GM12878 (cell line): ENCODE measurements at regions not wholly inside any gene's neighbourhood (a gene's known extent, or its start where the extent isn't known, plus 50 kb on each side); places are given as distances from the start of the nearest gene placed in this dataset.

Experiments used
- ATAC-seq: fragments of 200-7000 bp; cut with Tn5 transposase; 3 replicates; pipeline ENCODE4 v1.9.1; 2020; ENCODE audit warnings: mild to moderate bottlenecking, moderate library complexity
- BruUV-seq: library from RNA; stranded (reverse); fragments of 400-500 nt; replicated peaks from 2 replicates; lab custom pipeline; 2021; lab: Mats Ljungman, UMichigan
- CTCF ChIA-PET: fragments of 300-600 bp; sonication (Branson Sonifier 250); formaldehyde crosslinking; extraction: SDS; loops from one replicate; lab custom pipeline; 2021; ENCODE audit warnings: inconsistent platforms; lab: Yijun Ruan, JAX
- POLR2A ChIA-PET: fragments of 350-600 bp; formaldehyde crosslinking; extraction: SDS; loops from one replicate; lab custom pipeline; 2021; ENCODE audit warnings: inconsistent platforms; lab: Charles Lee
- RAD21 ChIA-PET: fragments of 300-600 bp; sonication (Branson Sonifier 250); formaldehyde crosslinking; loops from one replicate; lab custom pipeline; 2023; ENCODE audit warnings: antibody characterized with exemption; ENCODE audit not compliant: unreplicated experiment; lab: Charles Lee
- SMC1A ChIA-PET: fragments of 300-600 bp; sonication (Branson Sonifier 250); formaldehyde crosslinking; loops from one replicate; lab custom pipeline; 2023; ENCODE audit not compliant: unreplicated experiment, uncharacterized antibody; lab: Charles Lee
- DNase-seq: peaks from one replicate; pipeline ENCODE4 v3.0.0-alpha.2; 2011; ENCODE audit warnings: low read depth, low spot score
- FAIRE-seq: peaks from 3 replicates; lab custom pipeline; 2011; peaks lifted over from hg19 to GRCh38; lab: Jason Lieb, UNC
- H2AFZ ChIP-seq: 2 replicates; pipeline ENCODE4 v1.6.0; 2011; ENCODE audit warnings: low read depth, low read length, control low read depth; ENCODE audit not compliant: control insufficient read depth
- H3K27ac ChIP-seq: 2 replicates; pipeline ENCODE4 v1.5.1; 2011; ENCODE audit warnings: control low read depth; ENCODE audit not compliant: control insufficient read depth, insufficient read depth
- H3K27me3 ChIP-seq, 2 experiments: replicated peaks in 1 of 2; 2 replicates each; pipeline versions ENCODE4 v1.6.0 to v1.6.1; 2011; ENCODE audit warnings: low read length in 1 of 2; ENCODE audit not compliant: control insufficient read depth in 2 of 2, insufficient read depth in 2 of 2
- H3K36me3 ChIP-seq, 2 experiments: 2 replicates each; pipeline ENCODE4 v1.5.1; 2011; ENCODE audit warnings: low read length in 1 of 2; ENCODE audit not compliant: control insufficient read depth in 2 of 2, insufficient read depth in 2 of 2
- H3K4me1 ChIP-seq: 2 replicates; pipeline ENCODE4 v1.6.1; 2011; ENCODE audit warnings: mild to moderate bottlenecking, low read length, moderate library complexity, mixed read lengths; ENCODE audit not compliant: control insufficient read depth, insufficient read depth
- H3K4me2 ChIP-seq: 2 replicates; pipeline ENCODE4 v1.6.0; 2011; ENCODE audit warnings: control low read depth; ENCODE audit not compliant: control insufficient read depth, insufficient read depth
- H3K4me3 ChIP-seq: fragments of 200-600 bp; sonication (generic); 2 replicates; pipeline ENCODE4 v1.5.1; 2016
- H3K79me2 ChIP-seq: 2 replicates; pipeline ENCODE4 v1.6.0; 2011; ENCODE audit warnings: low read length; ENCODE audit not compliant: control insufficient read depth, insufficient read depth
- H3K9ac ChIP-seq: 2 replicates; pipeline ENCODE4 v1.8.0; 2011; ENCODE audit warnings: low read length, control low read depth, mixed read lengths; ENCODE audit not compliant: control insufficient read depth, insufficient read depth
- H3K9me3 ChIP-seq: replicated peaks from 3 replicates; pipeline ENCODE4 v1.5.1; 2011; ENCODE audit warnings: mild to moderate bottlenecking, low read length; ENCODE audit not compliant: control insufficient read depth, insufficient read depth
- H4K20me1 ChIP-seq: 2 replicates; pipeline ENCODE4 v1.6.0; 2011; ENCODE audit not compliant: control insufficient read depth, insufficient read depth
- CBFB ChIP-seq: IDR thresholded peaks from 2 replicates; pipeline ENCODE4 v1.6.1; 2016; ENCODE audit warnings: antibody characterized with exemption, low read depth
- CREM ChIP-seq: IDR thresholded peaks from 2 replicates; pipeline ENCODE4 v1.6.1; 2014; ENCODE audit warnings: antibody characterized with exemption, low read depth
- EGR1 ChIP-seq, 2 experiments: IDR thresholded peaks; 1 replicate in 1 of 2; 2 replicates in 1 of 2; pipeline ENCODE4 v1.6.1; 2011 to 2012; ENCODE audit warnings: low read depth in 2 of 2, low read length in 2 of 2, borderline replicate concordance in 1 of 2, mild to moderate bottlenecking in 1 of 2, moderate library complexity in 1 of 2
- HCFC1 ChIP-seq: fragments of 150-350 bp; IDR thresholded peaks from 2 replicates; pipeline ENCODE4 v1.6.1; 2014; ENCODE audit warnings: low read length
- JUND ChIP-seq: IDR thresholded peaks from 2 replicates; pipeline ENCODE4 v1.6.1; 2012; ENCODE audit warnings: low read depth, mild to moderate bottlenecking, low read length, improper control_type of control experiment, moderate library complexity
- NFYA ChIP-seq: IDR thresholded peaks from 2 replicates; pipeline ENCODE4 v1.6.1; 2011; ENCODE audit warnings: low read depth, mild to moderate bottlenecking, low read length, improper control_type of control experiment, borderline replicate concordance
- NR2F1 ChIP-seq: fragments of 450-650 bp; conservative IDR thresholded peaks from 2 replicates; pipeline ENCODE4 v1.6.1; 2017; ENCODE audit warnings: mild to moderate bottlenecking
- NRF1 ChIP-seq: conservative IDR thresholded peaks from 2 replicates; pipeline ENCODE4 v1.6.1; 2011; ENCODE audit warnings: mild to moderate bottlenecking, low read depth, low read length, improper control_type of control experiment
- RAD21 ChIP-seq: IDR thresholded peaks from 2 replicates; pipeline ENCODE4 v1.6.1; 2011; ENCODE audit warnings: mild to moderate bottlenecking, low read depth, low read length, moderate library complexity; ENCODE audit not compliant: insufficient read depth
- RELB ChIP-seq: fragments of 450-650 bp; IDR thresholded peaks from 2 replicates; pipeline ENCODE4 v1.6.1; 2017; ENCODE audit warnings: low read depth, mild to moderate bottlenecking, moderate library complexity
- SREBF1 ChIP-seq: IDR thresholded peaks from 2 replicates; pipeline ENCODE4 v1.6.1; 2012; ENCODE audit warnings: mild to moderate bottlenecking, low read length
- STAT1 ChIP-seq: fragments of 450-650 bp; conservative IDR thresholded peaks from 2 replicates; pipeline ENCODE4 v1.6.1; 2014; ENCODE audit warnings: antibody characterized with exemption, mild to moderate bottlenecking
- SUZ12 ChIP-seq: fragments of 200-600 bp; sonication (generic); IDR thresholded peaks from one replicate; pipeline ENCODE4 v1.6.1; 2018; ENCODE audit warnings: antibody characterized with exemption, mild to moderate bottlenecking; ENCODE audit not compliant: unreplicated experiment
- YBX1 ChIP-seq: fragments of 450-650 bp; IDR thresholded peaks from 2 replicates; pipeline ENCODE4 v1.6.1; 2016; ENCODE audit warnings: antibody characterized with exemption
- ZBTB11 ChIP-seq: fragments of 450-650 bp; formaldehyde crosslinking; IDR thresholded peaks from 2 replicates; pipeline ENCODE4 v1.5.0; 2022; ENCODE audit warnings: mild to moderate bottlenecking, missing genetic modification characterization
- ZNF274 ChIP-seq: IDR thresholded peaks from one replicate; pipeline ENCODE4 v1.8.0; 2011; ENCODE audit not compliant: insufficient read length, insufficient read depth
- WGBS: methylation state at CpG from one replicate; pipeline ENCODE4 v1.1.6; 2016; ENCODE audit warnings: low lambda C conversion rate; ENCODE audit not compliant: insufficient replicate concordance, insufficient coverage; ENCODE audit errors: missing lambda C conversion rate; 5-methylcytosine and 5-hydroxymethylcytosine counted together
- in situ Hi-C: fragments of 300-500 bp; cut with MboI; formaldehyde crosslinking; loops from 9 replicates; pipeline ENCODE4 v1.14.3; 2018; ENCODE audit warnings: mixed read lengths
- intact Hi-C: fragments of 100-400 bp; cut with micrococcal nuclease; formaldehyde crosslinking; loops from one replicate; pipeline ENCODE4 v1.14.2; 2022; ENCODE audit not compliant: unreplicated experiment

DNA sequence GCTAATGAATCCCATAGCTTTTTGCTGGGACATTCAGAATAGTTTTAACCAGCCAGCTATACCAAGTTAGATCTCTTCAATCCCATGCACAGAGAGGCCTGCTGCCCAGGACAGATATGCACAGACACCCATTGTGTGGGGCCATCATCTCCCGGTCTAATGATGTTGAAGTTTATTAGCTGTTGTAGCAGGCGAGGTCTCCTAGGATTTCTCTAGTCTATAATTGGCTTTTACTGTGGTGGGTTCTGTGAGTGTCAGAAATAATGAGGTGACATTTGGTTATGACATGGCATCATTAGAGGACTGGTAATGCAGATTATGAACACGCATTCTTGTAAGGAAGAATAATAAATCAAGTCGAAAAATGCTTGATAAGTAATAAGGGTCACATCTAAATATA is 81.4 kb upstream of the PLPP4 start:
- Histone ChIP-seq H3K4me2 (no peak overlapping the region), H3K4me3 (no peak overlapping the region), H2AFZ (no peak overlapping the region), H3K27ac (no peak overlapping the region), H3K9ac (no peak overlapping the region), H3K9me3 (no peaks in the 10 kb centered on the region), H4K20me1 (no peaks in the 10 kb centered on the region), H3K27me3 (no peaks in the 10 kb centered on the region), H3K4me1 (no peaks in the 10 kb centered on the region), H3K36me3 (no peaks in the 10 kb centered on the region), H3K79me2 (no peaks in the 10 kb centered on the region)
- in situ Hi-C loops (no loop called here), intact Hi-C loops (no loop called here)
- BruUV-seq = no TSS peak
- ChIA-PET CTCF (no interaction called here), POLR2A (no interaction called here), SMC1A (no interaction called here), RAD21 (no interaction called here)
- FAIRE-seq (no peak), DNase-seq (no peak), ATAC-seq (no peak)
- WGBS = 38% methylated on average over 4 of the region's 4 CpGs
- TF ChIP-seq RAD21 (no peak), ZNF274 (no peak), SUZ12 (no peak), CBFB (no peak), JUND (no peak), HCFC1 (no peak)

GRCh38 chr10:120381931-120382330 is 75.1 kb upstream of the PLPP4 start:
- SMC1A ChIA-PET = no interaction called here
- CTCF ChIA-PET = no interaction called here
- Histone ChIP-seq H3K4me3 (no peak overlapping the region), H3K4me1 (no peaks in the 10 kb centered on the region), H3K79me2 (no peaks in the 10 kb centered on the region), H3K4me2 (no peak overlapping the region), H3K9ac (no peak overlapping the region), H4K20me1 (no peaks in the 10 kb centered on the region), H3K27me3 (no peaks in the 10 kb centered on the region), H3K27ac (no peak overlapping the region), H3K36me3 (no peaks in the 10 kb centered on the region), H2AFZ (no peak overlapping the region), H3K9me3 (no peaks in the 10 kb centered on the region)
- intact Hi-C loops = no loop called here
- DNase-seq (no peak), ATAC-seq (no peak), FAIRE-seq (no peak)
- 51% methylated on average over 7 of the region's 7 CpGs for WGBS
- in situ Hi-C loops = no loop called here
- POLR2A ChIA-PET = no interaction called here
- BruUV-seq = no TSS peak
- RAD21 ChIA-PET = no interaction called here
- TF ChIP-seq YBX1 (no peak), SREBF1 (no peak), ZBTB11 (CRISPR knock-in tag) (no peak), JUND (no peak), EGR1 (IDR thresholded peaks at IDR 0.05; ENCODE audit: borderline replicate concordance in 1 of 2, low read depth in 2 of 2, low read length in 2 of 2) (no peak), NFYA (no peak), NR2F1 (no peak), STAT1 (no peak), RELB (no peak), CREM (no peak), NRF1 (no peak)
